AG09319 (cell line): ENCODE measurements at regions not wholly inside any gene's neighbourhood (a gene's known extent, or its start where the extent isn't known, plus 50 kb on each side); places are given as distances from the start of the nearest gene placed in this dataset.

Source experiments
- DNase-seq: peaks from one replicate; pipeline ENCODE4 v3.0.0-alpha.2; 2010; ENCODE audit warnings: low read depth; ENCODE audit errors: extremely low read depth
- TF ChIP-seq, protein P1 (sequence below): IDR thresholded peaks from 2 replicates; pipeline ENCODE4 v1.5.1; 2011; ENCODE audit warnings: low read depth, mild to moderate bottlenecking, inconsistent platforms, low read length, moderate library complexity

DNA sequence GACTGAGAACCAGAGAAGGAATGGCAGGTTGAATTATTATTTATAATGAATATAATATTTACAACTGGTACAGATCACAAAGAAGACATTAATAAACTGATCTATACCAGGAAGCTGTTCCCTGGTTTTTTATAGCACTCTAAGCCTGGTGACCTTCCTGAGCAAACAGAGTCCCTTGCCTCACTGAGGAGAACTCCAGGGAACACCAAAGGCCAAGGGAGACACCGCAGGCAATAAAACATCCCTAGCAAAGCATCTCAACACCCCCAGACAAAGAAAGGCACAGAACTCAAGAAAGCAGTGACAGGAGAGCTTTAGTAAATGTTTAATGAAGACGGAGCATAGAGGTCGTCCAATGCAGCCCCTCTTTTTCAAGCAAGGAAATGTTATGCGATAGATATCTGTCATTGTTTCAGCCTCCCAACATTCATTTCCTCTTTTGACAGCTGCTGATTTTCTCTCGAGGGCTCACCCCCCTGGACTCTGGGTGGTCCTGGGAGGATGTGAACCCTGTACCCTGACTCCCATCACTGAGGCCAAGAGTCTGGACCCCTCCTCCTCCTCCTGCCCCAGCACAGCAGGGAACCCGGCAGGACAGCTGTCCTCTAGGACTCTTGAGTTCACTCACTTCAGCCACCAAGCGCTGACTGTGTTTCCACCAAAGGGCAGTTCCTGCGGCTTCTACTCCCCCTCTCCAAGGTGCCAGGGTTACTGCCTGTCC lies 342.5 kb upstream of the GATB start:
- no peak for DNase-seq
- TF ChIP-seq, protein P1, sequence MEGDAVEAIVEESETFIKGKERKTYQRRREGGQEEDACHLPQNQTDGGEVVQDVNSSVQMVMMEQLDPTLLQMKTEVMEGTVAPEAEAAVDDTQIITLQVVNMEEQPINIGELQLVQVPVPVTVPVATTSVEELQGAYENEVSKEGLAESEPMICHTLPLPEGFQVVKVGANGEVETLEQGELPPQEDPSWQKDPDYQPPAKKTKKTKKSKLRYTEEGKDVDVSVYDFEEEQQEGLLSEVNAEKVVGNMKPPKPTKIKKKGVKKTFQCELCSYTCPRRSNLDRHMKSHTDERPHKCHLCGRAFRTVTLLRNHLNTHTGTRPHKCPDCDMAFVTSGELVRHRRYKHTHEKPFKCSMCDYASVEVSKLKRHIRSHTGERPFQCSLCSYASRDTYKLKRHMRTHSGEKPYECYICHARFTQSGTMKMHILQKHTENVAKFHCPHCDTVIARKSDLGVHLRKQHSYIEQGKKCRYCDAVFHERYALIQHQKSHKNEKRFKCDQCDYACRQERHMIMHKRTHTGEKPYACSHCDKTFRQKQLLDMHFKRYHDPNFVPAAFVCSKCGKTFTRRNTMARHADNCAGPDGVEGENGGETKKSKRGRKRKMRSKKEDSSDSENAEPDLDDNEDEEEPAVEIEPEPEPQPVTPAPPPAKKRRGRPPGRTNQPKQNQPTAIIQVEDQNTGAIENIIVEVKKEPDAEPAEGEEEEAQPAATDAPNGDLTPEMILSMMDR: no peak

DNA sequence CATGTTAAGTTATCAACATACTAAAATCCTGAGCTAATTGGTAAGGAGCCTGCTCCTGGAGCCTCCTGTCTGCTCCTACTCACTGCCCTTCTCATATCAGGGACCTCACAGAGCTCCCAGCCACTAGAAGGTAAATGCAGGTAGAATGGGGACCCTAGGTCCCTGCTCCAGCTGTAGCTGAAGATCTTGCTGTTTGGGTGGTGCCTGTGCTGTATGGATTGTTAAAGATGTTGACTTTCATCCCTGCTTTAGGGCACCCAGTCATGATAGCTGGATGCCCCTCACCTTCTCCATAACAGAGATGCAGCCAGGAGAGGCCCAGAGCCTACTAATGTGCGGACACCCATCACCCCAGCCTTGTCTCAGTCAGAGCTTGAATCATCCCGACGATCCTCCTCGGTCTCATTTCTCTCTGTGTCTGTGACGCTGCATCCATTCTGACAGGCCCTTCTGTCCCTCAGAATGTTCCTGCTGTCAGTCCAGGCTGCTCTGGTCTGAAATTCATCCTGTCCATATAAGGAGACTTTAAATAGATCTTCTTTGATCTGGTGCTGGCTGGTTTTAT lies 341.7 kb upstream of the GATB start:
- TF ChIP-seq, protein P1: no peak
- no peak for DNase-seq

DNA sequence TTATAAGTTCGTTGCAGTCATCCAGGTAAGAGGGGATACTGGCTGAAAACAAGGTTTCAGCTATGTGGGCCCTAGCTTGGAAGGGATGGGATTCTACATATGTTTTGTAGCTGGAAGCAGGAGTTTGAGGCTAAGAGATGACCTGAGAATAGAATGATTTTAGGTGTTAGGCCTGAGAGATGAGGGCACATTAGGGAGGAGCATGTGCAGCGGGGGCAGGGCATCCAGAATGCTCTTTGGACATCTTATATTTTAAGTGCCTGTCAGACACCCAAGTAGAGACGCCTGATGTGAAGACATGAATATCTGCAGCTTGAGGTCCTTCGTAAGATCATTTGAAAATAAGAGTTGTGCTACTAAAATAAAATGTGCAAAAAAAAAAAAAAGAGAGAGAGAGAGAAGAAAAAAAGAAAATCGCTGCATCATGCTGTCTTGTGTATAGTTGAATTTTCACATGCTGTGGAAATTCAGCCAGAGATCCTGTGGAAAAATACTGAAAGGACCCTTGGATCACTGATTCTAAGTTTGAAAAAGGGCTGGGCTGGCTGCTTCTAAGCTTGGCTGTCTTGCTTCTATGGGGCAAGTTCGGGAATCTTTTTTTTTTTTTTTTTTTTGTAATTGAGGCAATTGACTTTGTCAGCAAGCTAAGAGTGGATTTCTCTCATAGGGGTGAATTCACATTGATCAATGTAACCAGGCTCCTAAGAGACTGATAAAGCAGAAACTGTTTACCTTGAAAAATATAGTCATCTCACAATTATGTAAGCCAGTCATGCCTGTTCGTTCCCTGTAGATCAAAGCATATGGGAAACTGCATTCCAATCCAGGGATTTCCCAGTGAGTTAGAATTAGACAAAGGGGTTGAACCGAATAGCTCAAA lies 341.0 kb upstream of the GATB start:
- TF ChIP-seq, protein P1: no peak
- DNase-seq: no peak

DNA sequence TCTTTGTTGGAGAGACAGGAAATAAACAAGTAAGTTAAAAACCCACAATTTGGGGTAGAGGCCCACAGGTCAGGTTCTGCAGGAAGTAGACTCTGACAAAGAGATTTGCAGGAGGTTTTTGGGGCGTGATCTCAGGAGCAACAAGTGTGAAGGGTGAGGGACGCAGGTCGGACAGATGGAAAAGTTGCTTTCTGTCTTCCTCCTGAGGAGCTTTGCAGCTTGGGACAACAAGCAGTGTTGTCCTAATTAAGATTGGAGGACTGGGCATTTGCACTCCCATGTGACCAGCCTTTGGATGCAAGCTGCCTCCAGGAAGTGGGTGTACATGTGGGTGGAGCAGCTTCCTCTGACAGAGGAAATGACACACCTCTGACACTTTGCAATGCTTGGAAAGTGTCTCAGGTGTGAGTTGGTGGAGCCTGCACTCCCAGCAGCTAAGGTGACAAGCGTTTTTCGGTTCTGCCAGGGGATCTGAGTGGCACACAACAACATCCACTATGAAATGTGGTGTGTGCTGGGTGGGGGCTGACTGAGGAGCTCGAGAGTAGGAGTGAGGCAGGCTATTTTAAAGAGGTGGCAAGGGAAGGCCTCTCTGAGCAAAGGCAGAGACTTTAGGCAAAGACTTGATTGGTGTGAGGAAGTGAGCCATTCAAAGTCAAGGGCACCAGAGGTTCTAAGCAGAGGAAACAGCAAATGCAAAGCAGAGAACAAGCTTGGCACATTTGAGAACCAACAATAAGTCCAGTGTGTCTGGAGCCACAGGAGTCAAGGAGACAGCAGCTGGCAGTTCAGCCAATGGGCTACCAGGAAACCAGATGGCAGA lies 339.8 kb upstream of the GATB start:
- no peak for DNase-seq
- TF ChIP-seq, protein P1: no peak

DNA sequence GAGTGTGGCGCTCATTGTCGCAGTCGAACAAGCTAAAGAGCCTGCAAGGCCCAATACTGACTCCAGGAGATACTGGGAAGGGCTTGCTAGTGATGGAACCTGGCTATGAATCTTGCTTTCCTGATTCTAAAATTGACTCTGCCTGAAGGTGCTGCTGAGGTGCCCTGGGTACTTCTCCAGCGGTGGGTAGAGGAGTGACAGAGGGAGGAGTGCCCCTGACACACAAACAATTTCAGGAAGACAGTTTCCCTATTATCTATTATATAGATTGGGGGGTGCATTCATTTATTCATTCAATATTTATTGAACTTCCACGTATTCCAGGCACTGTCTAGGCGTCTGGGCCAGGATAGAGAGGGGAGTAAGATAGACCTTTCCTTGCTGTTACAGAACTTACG lies 339.2 kb upstream of the GATB start:
- TF ChIP-seq, protein P1: no peak
- DNase-seq: no peak

DNA sequence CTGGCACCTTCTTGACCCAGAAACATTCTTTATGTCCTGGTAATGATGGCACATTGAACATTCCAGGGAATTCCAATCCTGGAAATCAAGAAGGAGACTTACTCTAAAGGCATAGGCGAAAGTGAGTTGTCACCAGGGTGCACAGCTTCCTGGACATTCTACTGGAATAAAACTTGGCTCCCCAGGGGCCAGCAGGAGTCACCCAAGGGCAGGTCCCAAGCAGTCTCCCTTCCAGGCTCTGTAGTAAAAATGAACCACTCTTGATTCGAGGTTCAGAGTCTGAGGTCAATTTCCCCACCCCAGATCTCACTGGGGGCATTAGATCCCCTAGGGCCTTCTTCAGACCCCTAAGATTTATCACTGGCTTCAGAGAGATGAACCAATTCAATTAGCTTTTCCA lies 338.7 kb upstream of the GATB start:
- no peak for DNase-seq
- TF ChIP-seq, protein P1: no peak
